ENCODE measurements at regions not wholly inside any gene's neighbourhood (a gene's known extent, or its start where the extent isn't known, plus 50 kb on each side); places are given as distances from the start of the nearest gene placed in this dataset.

GRCh38 chr13:73948848-73949529 is 185.2 kb downstream of the KLF12 start:
- in situ Hi-C loops (cut with MboI; ENCODE audit: low pct_unique_long_range_greater_than_20kb, low sequenced_read_pairs) = no loop called here
- no peak for DNase-seq

- no peak for DNase-seq
Measured at GRCh38 chr13:73945871-73946270, 188.3 kb downstream of the KLF12 start.

GRCh38 chr13:73945382-73945781 is 188.8 kb downstream of the KLF12 start:
- in situ Hi-C loops (cut with MboI; ENCODE audit: low pct_unique_long_range_greater_than_20kb, low sequenced_read_pairs) = no loop called here
- DNase-seq = no peak

More at GRCh38 chr13:73945871-73946270, 188.3 kb downstream of the KLF12 start:
- in situ Hi-C loops (cut with MboI; ENCODE audit: low pct_unique_long_range_greater_than_20kb, low sequenced_read_pairs) = no loop called here

GRCh38 chr13:73943965-73944233 is 190.3 kb downstream of the KLF12 start:
- in situ Hi-C loops (cut with MboI; ENCODE audit: low pct_unique_long_range_greater_than_20kb, low sequenced_read_pairs) = no loop called here
- no peak for DNase-seq

GRCh38 chr13:73943137-73943964 is 190.9 kb downstream of the KLF12 start:
- DNase-seq = no peak
- in situ Hi-C loops (cut with MboI; ENCODE audit: low pct_unique_long_range_greater_than_20kb, low sequenced_read_pairs) = no loop called here

GRCh38 chr13:73941752-73942151 is 192.5 kb downstream of the KLF12 start:
- in situ Hi-C loops (cut with MboI; ENCODE audit: low pct_unique_long_range_greater_than_20kb, low sequenced_read_pairs) = no loop called here
- no peak for DNase-seq

GRCh38 chr13:73940098-73940497 is 194.1 kb downstream of the KLF12 start:
- DNase-seq = no peak
- in situ Hi-C loops (cut with MboI; ENCODE audit: low pct_unique_long_range_greater_than_20kb, low sequenced_read_pairs) = no loop called here

- DNase-seq = no peak
- in situ Hi-C loops (cut with MboI; ENCODE audit: low pct_unique_long_range_greater_than_20kb, low sequenced_read_pairs) = no loop called here
Measured at GRCh38 chr13:73939603-73940002, 194.6 kb downstream of the KLF12 start.

GRCh38 chr13:73939071-73939380 is 195.2 kb downstream of the KLF12 start:
- no peak for DNase-seq
- in situ Hi-C loops (cut with MboI; ENCODE audit: low pct_unique_long_range_greater_than_20kb, low sequenced_read_pairs) = no loop called here

GRCh38 chr13:73938372-73939070 is 195.7 kb downstream of the KLF12 start:
- DNase-seq = no peak
- in situ Hi-C loops (cut with MboI; ENCODE audit: low pct_unique_long_range_greater_than_20kb, low sequenced_read_pairs) = no loop called here

GRCh38 chr13:73937441-73937840 is 196.8 kb downstream of the KLF12 start:
- in situ Hi-C loops (cut with MboI; ENCODE audit: low pct_unique_long_range_greater_than_20kb, low sequenced_read_pairs) = no loop called here

GRCh38 chr13:73935991-73936390 is 198.2 kb downstream of the KLF12 start:
- DNase-seq = no peak

More at GRCh38 chr13:73937441-73937840, 196.8 kb downstream of the KLF12 start:
- no peak for DNase-seq

GRCh38 chr13:73934771-73935170 is 199.4 kb downstream of the KLF12 start:
- no peak for DNase-seq
- in situ Hi-C loops (cut with MboI; ENCODE audit: low pct_unique_long_range_greater_than_20kb, low sequenced_read_pairs) = no loop called here

More at GRCh38 chr13:73935991-73936390, 198.2 kb downstream of the KLF12 start:
- in situ Hi-C loops (cut with MboI; ENCODE audit: low pct_unique_long_range_greater_than_20kb, low sequenced_read_pairs) = no loop called here

GRCh38 chr13:73934215-73934641 is 200.0 kb downstream of the KLF12 start:
- no peak for DNase-seq

GRCh38 chr13:73933795-73934194 is 200.4 kb downstream of the KLF12 start:
- no peak for DNase-seq
- in situ Hi-C loops (cut with MboI; ENCODE audit: low pct_unique_long_range_greater_than_20kb, low sequenced_read_pairs) = no loop called here

More at GRCh38 chr13:73934215-73934641, 200.0 kb downstream of the KLF12 start:
- in situ Hi-C loops (cut with MboI; ENCODE audit: low pct_unique_long_range_greater_than_20kb, low sequenced_read_pairs) = no loop called here

GRCh38 chr13:73932091-73932490 is 202.1 kb downstream of the KLF12 start:
- in situ Hi-C loops (cut with MboI; ENCODE audit: low pct_unique_long_range_greater_than_20kb, low sequenced_read_pairs) = no loop called here
- DNase-seq = no peak

- no peak for DNase-seq
- in situ Hi-C loops (cut with MboI; ENCODE audit: low pct_unique_long_range_greater_than_20kb, low sequenced_read_pairs) = no loop called here
Measured at GRCh38 chr13:73929287-73929932, 204.8 kb downstream of the KLF12 start.

GRCh38 chr13:73924607-73925006 is 209.6 kb downstream of the KLF12 start:
- in situ Hi-C loops (cut with MboI; ENCODE audit: low pct_unique_long_range_greater_than_20kb, low sequenced_read_pairs) = no loop called here
- DNase-seq = no peak

GRCh38 chr13:73922493-73923393 is 211.5 kb downstream of the KLF12 start:
- in situ Hi-C loops (cut with MboI; ENCODE audit: low pct_unique_long_range_greater_than_20kb, low sequenced_read_pairs) = no loop called here
- DNase-seq = no peak
